GM12873 (cell line): ENCODE measurements at regions not wholly inside any gene's neighbourhood (a gene's known extent, or its start where the extent isn't known, plus 50 kb on each side); places are given as distances from the start of the nearest gene placed in this dataset.

Experiments used
- TF ChIP-seq, protein P1 (sequence below): IDR thresholded peaks from 2 replicates; pipeline ENCODE4 v1.5.1; 2012; ENCODE audit warnings: low read depth, mild to moderate bottlenecking, moderate library complexity, low read length, control low read depth; ENCODE audit not compliant: insufficient read depth; ENCODE audit errors: missing control alignments

DNA sequence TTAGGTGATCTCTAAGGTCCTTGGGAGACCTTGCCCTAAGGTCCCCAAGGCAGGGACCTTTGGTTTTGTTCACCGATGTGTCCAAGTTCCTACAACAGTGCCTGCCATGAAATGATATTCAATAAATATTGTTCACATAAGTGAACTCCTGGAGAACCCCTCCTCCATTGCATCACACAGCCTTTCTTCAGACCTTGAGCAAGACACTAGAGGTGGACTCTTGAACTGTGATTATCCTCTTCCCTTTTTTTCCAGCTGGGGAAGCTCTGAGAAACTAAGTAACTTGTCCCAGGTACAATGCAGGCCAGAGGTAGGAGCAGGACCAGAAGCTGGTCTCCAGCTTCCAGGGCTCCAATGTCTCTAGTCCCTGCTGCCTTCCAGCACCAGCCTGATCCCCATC is 76.6 kb upstream of the LMO1 start:
- TF ChIP-seq, protein P1, sequence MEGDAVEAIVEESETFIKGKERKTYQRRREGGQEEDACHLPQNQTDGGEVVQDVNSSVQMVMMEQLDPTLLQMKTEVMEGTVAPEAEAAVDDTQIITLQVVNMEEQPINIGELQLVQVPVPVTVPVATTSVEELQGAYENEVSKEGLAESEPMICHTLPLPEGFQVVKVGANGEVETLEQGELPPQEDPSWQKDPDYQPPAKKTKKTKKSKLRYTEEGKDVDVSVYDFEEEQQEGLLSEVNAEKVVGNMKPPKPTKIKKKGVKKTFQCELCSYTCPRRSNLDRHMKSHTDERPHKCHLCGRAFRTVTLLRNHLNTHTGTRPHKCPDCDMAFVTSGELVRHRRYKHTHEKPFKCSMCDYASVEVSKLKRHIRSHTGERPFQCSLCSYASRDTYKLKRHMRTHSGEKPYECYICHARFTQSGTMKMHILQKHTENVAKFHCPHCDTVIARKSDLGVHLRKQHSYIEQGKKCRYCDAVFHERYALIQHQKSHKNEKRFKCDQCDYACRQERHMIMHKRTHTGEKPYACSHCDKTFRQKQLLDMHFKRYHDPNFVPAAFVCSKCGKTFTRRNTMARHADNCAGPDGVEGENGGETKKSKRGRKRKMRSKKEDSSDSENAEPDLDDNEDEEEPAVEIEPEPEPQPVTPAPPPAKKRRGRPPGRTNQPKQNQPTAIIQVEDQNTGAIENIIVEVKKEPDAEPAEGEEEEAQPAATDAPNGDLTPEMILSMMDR, result no peak

DNA sequence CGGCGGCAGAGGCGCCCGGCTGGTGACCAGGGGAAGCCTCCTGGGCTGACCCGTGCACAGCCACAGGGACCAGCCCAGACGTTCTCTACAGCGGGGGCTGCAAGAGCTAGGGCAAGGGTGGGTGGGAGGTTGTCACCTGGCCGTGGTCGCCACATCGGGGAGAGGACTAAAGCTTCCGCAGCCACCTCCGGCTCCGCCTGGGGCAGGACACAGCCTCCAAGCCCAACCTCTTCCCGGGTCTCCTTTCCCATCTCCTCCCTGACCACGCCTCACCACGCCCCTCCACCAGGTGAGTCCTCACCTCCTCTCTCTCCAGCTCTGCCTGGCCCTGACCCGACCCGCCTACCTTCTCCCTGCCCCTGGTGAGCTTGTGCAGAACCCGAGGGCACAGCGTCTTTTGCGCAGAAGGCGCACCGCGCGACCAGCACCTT is 75.9 kb upstream of the LMO1 start:
- TF ChIP-seq, protein P1, result no peak

DNA sequence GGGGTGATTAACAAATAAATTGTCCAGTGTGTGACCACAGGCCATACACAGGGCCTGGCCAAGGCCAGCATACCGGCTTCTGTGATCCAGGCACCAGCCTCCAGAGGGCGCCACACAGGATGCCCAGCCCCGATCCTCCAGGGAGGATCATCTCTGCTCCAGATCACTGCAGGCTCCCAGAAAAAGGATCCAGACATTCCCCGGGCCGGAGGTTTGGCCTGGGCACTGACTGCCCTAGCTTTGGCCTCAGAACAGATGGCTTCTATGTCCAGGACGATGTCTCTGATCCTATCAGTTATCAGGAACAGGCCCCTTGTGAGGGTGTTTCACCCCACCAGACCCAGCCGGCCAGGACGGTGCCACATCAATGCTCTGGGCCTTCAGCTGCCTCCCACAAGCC is 74.5 kb upstream of the LMO1 start:
- TF ChIP-seq, protein P1, result peak; percentile 91

DNA sequence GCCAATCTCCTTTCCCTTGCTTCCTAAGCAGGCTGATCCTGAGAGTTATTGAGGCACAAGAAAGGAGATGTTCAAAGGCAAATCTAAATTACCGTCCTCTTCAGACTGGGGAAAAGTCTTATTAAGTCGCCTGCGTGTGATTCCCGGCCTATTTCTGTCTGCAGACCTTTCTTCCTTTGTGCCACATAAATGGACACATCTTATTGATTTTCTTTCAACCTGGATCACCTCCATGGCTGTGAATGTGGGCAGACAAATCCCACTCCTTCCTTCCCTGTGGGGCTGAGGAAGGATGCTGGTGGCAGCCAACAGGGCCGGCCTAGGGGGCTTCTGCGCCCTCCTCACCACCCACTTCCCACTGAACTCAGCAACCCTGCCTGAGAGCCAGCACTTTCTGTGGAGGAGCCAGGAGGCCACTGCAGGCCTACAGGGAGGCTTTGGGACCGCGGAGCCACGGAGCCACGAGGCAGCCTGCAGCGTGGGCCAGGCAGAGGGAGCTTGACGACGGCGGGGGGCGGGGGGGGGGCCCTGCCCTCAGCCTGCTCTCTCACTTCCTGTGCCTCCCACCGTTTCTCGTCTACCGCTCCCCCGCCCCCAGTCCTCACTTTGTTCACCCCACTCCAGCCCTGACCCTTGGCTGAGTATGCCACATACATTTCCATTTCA is 73.6 kb upstream of the LMO1 start:
- TF ChIP-seq, protein P1, result no peak

DNA sequence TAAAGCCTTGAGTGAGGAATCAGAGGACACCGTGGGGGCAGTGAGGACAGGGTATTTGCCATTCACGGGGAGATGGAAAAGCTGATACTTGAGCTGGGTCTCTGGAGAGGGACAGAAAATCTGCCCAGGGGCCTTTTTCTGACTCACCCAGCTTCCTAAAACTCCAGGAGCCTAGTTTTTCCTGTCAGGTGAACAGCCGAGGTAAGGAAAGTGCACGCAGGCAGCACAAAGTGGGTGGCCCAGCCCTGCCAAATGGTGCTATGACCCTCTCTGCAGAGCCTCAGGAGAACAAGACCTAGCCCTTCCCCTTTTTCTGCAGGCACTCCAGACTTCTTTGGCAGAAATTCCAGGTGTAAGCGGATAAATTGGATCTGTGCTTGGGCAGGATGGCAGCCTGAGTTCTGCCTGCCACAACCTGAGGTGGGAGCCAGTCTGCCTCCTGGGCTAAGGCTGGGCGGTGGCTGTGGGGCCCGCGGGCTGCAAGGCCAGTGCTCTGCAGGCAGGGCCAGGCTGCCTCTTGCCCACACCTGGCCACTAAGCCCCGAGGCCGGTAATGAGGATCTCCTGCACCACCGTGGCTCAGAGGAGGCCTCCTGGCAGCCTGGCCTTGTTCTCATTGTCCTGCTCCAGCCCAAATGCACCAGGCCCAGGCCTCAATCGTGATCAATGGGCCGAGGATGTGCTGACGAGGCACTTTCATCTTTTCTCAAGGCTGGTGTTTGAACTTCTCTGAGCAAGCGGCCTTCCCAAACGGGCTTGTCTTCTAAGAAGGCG is 72.9 kb upstream of the LMO1 start:
- TF ChIP-seq, protein P1, result no peak

DNA sequence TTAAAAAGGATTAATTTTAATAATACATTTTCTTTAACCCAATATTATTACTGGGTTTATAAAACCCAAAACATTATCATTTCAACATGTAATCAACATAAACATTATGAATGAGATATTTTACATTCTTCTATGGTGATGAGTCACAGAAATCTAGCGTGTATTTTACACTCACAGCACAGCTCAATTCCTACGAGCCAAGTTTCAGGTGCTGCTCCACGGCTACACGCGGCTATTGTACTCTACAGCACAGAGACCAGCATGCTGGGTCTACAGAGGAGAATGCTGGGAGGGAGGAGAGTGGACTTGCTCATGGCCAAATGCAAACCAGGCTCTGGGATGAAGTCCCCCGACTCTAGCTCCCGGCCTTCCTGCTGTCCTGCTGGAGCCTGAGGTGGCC is 72.0 kb upstream of the LMO1 start:
- TF ChIP-seq, protein P1, result no peak

DNA sequence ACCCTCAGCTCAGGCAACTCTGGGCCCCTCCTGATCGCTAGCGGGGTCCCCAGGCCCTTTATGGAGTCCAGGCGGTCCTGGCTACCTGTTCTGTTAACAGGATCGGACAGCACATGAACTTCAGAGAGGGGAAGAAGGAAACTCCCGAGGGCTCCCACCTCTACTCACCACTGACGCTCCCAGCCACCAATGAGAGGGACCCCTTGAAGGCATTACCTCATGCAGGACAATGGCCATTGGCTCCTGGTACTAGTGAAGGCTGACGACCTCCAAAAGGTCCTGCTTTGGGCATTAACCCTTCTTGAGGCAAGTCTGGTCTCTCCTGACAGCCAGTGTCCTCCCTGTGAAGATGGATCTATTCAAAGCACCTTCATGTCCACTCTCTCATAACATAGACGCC is 71.5 kb upstream of the LMO1 start:
- TF ChIP-seq, protein P1, result no peak
